ENCODE measurements at regions not wholly inside any gene's neighbourhood (a gene's known extent, or its start where the extent isn't known, plus 50 kb on each side); places are given as distances from the start of the nearest gene placed in this dataset.
A peak's percentile ranks its signal among the peaks of the same experiment; 100 is the strongest.

- no peaks in the 10 kb centered on the region for H3K27me3 ChIP-seq
- H3K4me3 ChIP-seq = no peak overlapping the region
- H3K9me3 ChIP-seq (ENCODE audit: low read depth) = no peaks in the 10 kb centered on the region
- no peaks in the 10 kb centered on the region for H3K36me3 ChIP-seq
- TF ChIP-seq CTCF (IDR thresholded peaks at IDR 0.05; ENCODE audit: low read depth, low read length) = no peak
- no peaks in the 10 kb centered on the region for H3K4me1 ChIP-seq (ENCODE audit: low read depth)
- DNase-seq (ENCODE audit: low read depth in 1 of 2, low spot score in 1 of 2) = no peak
- H3K27ac ChIP-seq = no peak overlapping the region
Measured at GRCh38 chr17:15090533-15090932, 174.6 kb downstream of the PMP22 start.

DNA sequence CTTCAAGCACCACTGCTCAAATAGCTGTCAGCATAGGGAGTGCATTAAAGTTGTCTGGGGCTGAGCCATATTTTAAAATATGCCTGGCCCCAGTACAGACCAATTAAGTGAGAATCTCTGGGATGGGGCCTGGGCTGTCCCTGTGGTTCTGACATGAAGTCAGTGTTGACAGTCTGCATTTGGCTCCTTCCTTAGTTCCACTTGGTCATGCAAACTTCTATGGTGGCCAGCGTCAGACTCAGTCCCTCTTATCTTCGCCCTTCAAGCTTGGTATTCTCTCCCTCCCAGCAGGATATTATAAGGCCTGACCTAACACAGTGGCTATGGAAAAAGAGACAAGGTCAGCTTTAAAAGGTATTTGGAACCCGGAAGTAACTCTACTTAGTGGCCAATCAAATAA, 177.2 kb downstream of the PMP22 start:
- no peak for TF ChIP-seq CTCF (IDR thresholded peaks at IDR 0.05; ENCODE audit: low read depth, low read length)
- DNase-seq (ENCODE audit: low read depth in 1 of 2, low spot score in 1 of 2) = peak in 1 of 2 donors; percentile 43
- H3K4me1 ChIP-seq (ENCODE audit: low read depth) = no peaks in the 10 kb centered on the region
- H3K36me3 ChIP-seq = no peaks in the 10 kb centered on the region
- no peak overlapping the region for H3K4me3 ChIP-seq
- no peaks in the 10 kb centered on the region for H3K9me3 ChIP-seq (ENCODE audit: low read depth)
- H3K27me3 ChIP-seq = no peaks in the 10 kb centered on the region
- H3K27ac ChIP-seq = no peak overlapping the region

DNA sequence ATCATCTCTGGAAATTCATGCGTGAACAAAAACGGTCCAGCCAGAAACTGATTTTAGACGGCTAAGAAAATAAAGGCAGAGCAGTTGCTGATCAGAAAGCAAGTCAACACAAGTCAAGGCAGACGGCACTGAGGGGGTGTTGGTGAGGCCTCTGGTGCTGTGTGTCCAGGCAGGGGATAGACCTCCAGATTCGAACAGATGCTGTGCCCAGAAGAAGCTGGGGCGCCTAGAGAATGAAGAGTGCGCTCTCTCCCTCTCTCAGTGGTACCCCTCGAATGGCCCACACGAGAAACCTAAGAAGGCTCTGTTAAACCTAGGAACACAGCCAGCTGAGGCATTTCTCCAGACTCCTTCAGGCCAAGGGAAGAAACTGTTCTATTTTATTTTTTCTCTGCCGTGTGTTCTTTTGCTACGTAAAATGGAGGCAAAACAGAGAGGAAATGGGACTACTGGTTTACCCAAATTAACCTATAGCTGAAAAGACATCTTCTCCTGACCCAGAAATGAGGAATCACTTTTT, 178.3 kb downstream of the PMP22 start:
- no peaks in the 10 kb centered on the region for H3K27me3 ChIP-seq
- no peak overlapping the region for H3K27ac ChIP-seq
- no peak overlapping the region for H3K4me3 ChIP-seq
- no peak for TF ChIP-seq CTCF (IDR thresholded peaks at IDR 0.05; ENCODE audit: low read depth, low read length)
- H3K4me1 ChIP-seq (ENCODE audit: low read depth) = no peaks in the 10 kb centered on the region
- no peak for DNase-seq (ENCODE audit: low read depth in 1 of 2, low spot score in 1 of 2)
- H3K36me3 ChIP-seq = no peaks in the 10 kb centered on the region
- no peaks in the 10 kb centered on the region for H3K9me3 ChIP-seq (ENCODE audit: low read depth)

- TF ChIP-seq CTCF (IDR thresholded peaks at IDR 0.05; ENCODE audit: low read depth, low read length) = no peak
- Histone ChIP-seq H3K27me3 (no peaks in the 10 kb centered on the region), H3K4me3 (no peak overlapping the region), H3K9me3 (ENCODE audit: low read depth) (no peaks in the 10 kb centered on the region), H3K36me3 (no peaks in the 10 kb centered on the region), H3K27ac (no peak overlapping the region), H3K4me1 (ENCODE audit: low read depth) (no peaks in the 10 kb centered on the region)
- DNase-seq (ENCODE audit: low read depth in 1 of 2, low spot score in 1 of 2) = no peak
Measured at GRCh38 chr17:15085890-15086677, 179.0 kb downstream of the PMP22 start.

- Histone ChIP-seq H3K4me1 (ENCODE audit: low read depth) (no peaks in the 10 kb centered on the region), H3K27me3 (no peaks in the 10 kb centered on the region), H3K9me3 (ENCODE audit: low read depth) (no peaks in the 10 kb centered on the region), H3K27ac (no peak overlapping the region), H3K36me3 (no peaks in the 10 kb centered on the region), H3K4me3 (no peak overlapping the region)
- TF ChIP-seq CTCF (IDR thresholded peaks at IDR 0.05; ENCODE audit: low read depth, low read length) = no peak
- no peak for DNase-seq (ENCODE audit: low read depth in 1 of 2, low spot score in 1 of 2)
Measured at GRCh38 chr17:15083225-15083624, 181.9 kb downstream of the PMP22 start.

Data from cardiac muscle cell (in vitro differentiated cells and primary cell).